ENCODE measurements at regions not wholly inside any gene's neighbourhood (a gene's known extent, or its start where the extent isn't known, plus 50 kb on each side); places are given as distances from the start of the nearest gene placed in this dataset.

GRCh38 chr21:15676935-15677334 is 52.8 kb upstream of the USP25 start:
- no peaks in the 10 kb centered on the region for H3K27me3 ChIP-seq (ENCODE audit: insufficient read depth, low read length)
- no peak for DNase-seq (ENCODE audit: low read depth)
- no peak overlapping the region for H2AFZ ChIP-seq (ENCODE audit: low read depth, low read length)
- TF ChIP-seq CTCF (IDR thresholded peaks at IDR 0.05; ENCODE audit: insufficient read depth, low read depth, low read length), result no peak
- TF ChIP-seq EZH2 (IDR thresholded peaks at IDR 0.05; ENCODE audit: insufficient read depth, low read length), result no peak
- no peak overlapping the region for H3K27ac ChIP-seq (ENCODE audit: low read depth, low read length)
- no peaks in the 10 kb centered on the region for H3K79me2 ChIP-seq (ENCODE audit: insufficient read depth, low read length)
- Mint-ChIP-seq H3K4me3 (ENCODE audit: unreplicated experiment) (no peak overlapping the region), H3K36me3 (ENCODE audit: low read depth, unreplicated experiment) (no peaks in the 10 kb centered on the region), H3K27me3 (ENCODE audit: low read depth, unreplicated experiment) (no peaks in the 10 kb centered on the region), H3K4me1 (ENCODE audit: low read depth, unreplicated experiment) (no peaks in the 10 kb centered on the region), H3K9me3 (ENCODE audit: unreplicated experiment) (peaks cover 5% of the 10 kb centered on the region), H3K27ac (ENCODE audit: unreplicated experiment) (no peak overlapping the region)
- H4K20me1 ChIP-seq (ENCODE audit: insufficient read depth, low read length), result no peaks in the 10 kb centered on the region
- H3K9me3 ChIP-seq (ENCODE audit: insufficient read depth, low read depth, low read length), result no peaks in the 10 kb centered on the region
- no peaks in the 10 kb centered on the region for H3K36me3 ChIP-seq (ENCODE audit: insufficient read depth, low read length)
- no peaks in the 10 kb centered on the region for H3K4me1 ChIP-seq (ENCODE audit: insufficient read depth, low read length)
- no peak overlapping the region for H3K9ac ChIP-seq (ENCODE audit: low read length)
- FAIRE-seq, result no peak
- H3K4me2 ChIP-seq (ENCODE audit: low read length), result no peak overlapping the region
- H3K4me3 ChIP-seq (ENCODE audit: insufficient read depth, low read depth, low read length), result no peak overlapping the region

GRCh38 chr21:15679630-15680029 is 50.2 kb upstream of the USP25 start:
- no peak for FAIRE-seq
- no peak for DNase-seq (ENCODE audit: low read depth)
- H3K36me3 Mint-ChIP-seq (ENCODE audit: low read depth, unreplicated experiment), result no peaks in the 10 kb centered on the region

More at GRCh38 chr21:15679630-15680029, 50.2 kb upstream of the USP25 start:
- no peaks in the 10 kb centered on the region for H3K9me3 ChIP-seq (ENCODE audit: insufficient read depth, low read depth, low read length)
- no peaks in the 10 kb centered on the region for H3K79me2 ChIP-seq (ENCODE audit: insufficient read depth, low read length)
- TF ChIP-seq EZH2 (IDR thresholded peaks at IDR 0.05; ENCODE audit: insufficient read depth, low read length) (no peak), CTCF (IDR thresholded peaks at IDR 0.05; ENCODE audit: insufficient read depth, low read depth, low read length) (no peak)
- H3K27me3 ChIP-seq (ENCODE audit: insufficient read depth, low read length), result no peaks in the 10 kb centered on the region
- no peak overlapping the region for H2AFZ ChIP-seq (ENCODE audit: low read depth, low read length)
- no peaks in the 10 kb centered on the region for H3K36me3 ChIP-seq (ENCODE audit: insufficient read depth, low read length)
- Mint-ChIP-seq H3K4me3 (ENCODE audit: unreplicated experiment) (no peak overlapping the region), H3K27me3 (ENCODE audit: low read depth, unreplicated experiment) (no peaks in the 10 kb centered on the region), H3K27ac (ENCODE audit: unreplicated experiment) (no peak overlapping the region), H3K4me1 (ENCODE audit: low read depth, unreplicated experiment) (no peaks in the 10 kb centered on the region), H3K9me3 (ENCODE audit: unreplicated experiment) (peaks cover 5% of the 10 kb centered on the region)
- H3K4me2 ChIP-seq (ENCODE audit: low read length), result no peak overlapping the region
- no peaks in the 10 kb centered on the region for H4K20me1 ChIP-seq (ENCODE audit: insufficient read depth, low read length)
- H3K9ac ChIP-seq (ENCODE audit: low read length), result no peak overlapping the region
- H3K4me1 ChIP-seq (ENCODE audit: insufficient read depth, low read length), result peaks cover 6% of the 10 kb centered on the region
- H3K4me3 ChIP-seq (ENCODE audit: insufficient read depth, low read depth, low read length), result no peak overlapping the region
- H3K27ac ChIP-seq (ENCODE audit: low read depth, low read length), result no peak overlapping the region

Measured in astrocyte (in vitro differentiated cells and primary cell).